ENCODE measurements at regions not wholly inside any gene's neighbourhood (a gene's known extent, or its start where the extent isn't known, plus 50 kb on each side); places are given as distances from the start of the nearest gene placed in this dataset.

DNA sequence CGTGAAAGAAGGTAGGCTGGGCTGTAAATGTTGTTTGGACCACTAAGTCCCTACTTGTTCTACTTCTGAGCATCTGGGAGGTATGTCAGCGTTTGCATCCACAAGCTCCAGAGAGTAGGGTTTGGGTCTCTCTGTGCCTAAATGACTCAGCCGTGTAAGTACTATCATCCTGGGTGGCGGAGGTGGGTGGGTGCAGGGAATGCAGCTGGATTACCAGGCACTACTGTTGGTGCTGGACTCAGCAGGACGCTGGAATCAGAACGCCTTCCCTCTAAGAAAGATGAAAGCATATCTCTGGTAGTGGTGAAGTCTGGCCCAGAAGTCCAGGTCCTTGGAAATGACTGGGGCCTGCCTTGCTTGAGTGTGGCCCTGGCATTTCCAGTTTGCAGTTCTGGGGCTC lies 289.7 kb downstream of the PCNX1 start:
- H3K9me3 Mint-ChIP-seq, result no peaks in the 10 kb centered on the region
- no peak for TF ChIP-seq CTCF (conservative IDR thresholded peaks at IDR 0.05)
- peaks cover 6% of the 10 kb centered on the region for H3K27me3 Mint-ChIP-seq
- H3K36me3 Mint-ChIP-seq, result no peaks in the 10 kb centered on the region
- no peak for DNase-seq (ENCODE audit: extremely low spot score, unreplicated experiment)
- no peak overlapping the region for H3K4me3 Mint-ChIP-seq
- H3K4me1 Mint-ChIP-seq (ENCODE audit: unreplicated experiment), result no peaks in the 10 kb centered on the region
- no peak overlapping the region for H3K27ac Mint-ChIP-seq

GRCh38 chr14:71198687-71199086 lies 291.4 kb downstream of the PCNX1 start:
- no peak for TF ChIP-seq CTCF (conservative IDR thresholded peaks at IDR 0.05)
- Mint-ChIP-seq H3K9me3 (no peaks in the 10 kb centered on the region), H3K4me3 (no peak overlapping the region), H3K27ac (no peak overlapping the region), H3K4me1 (ENCODE audit: unreplicated experiment) (no peaks in the 10 kb centered on the region), H3K36me3 (no peaks in the 10 kb centered on the region), H3K27me3 (peaks cover 6% of the 10 kb centered on the region)
- DNase-seq (ENCODE audit: extremely low spot score, unreplicated experiment), result no peak

- H3K4me1 Mint-ChIP-seq (ENCODE audit: unreplicated experiment), result no peaks in the 10 kb centered on the region
- no peak for DNase-seq (ENCODE audit: extremely low spot score, unreplicated experiment)
- no peak overlapping the region for H3K27ac Mint-ChIP-seq
- no peak for TF ChIP-seq CTCF (conservative IDR thresholded peaks at IDR 0.05)
- peaks cover 6% of the 10 kb centered on the region for H3K27me3 Mint-ChIP-seq
- no peak overlapping the region for H3K4me3 Mint-ChIP-seq
- no peaks in the 10 kb centered on the region for H3K36me3 Mint-ChIP-seq
- peaks cover 9% of the 10 kb centered on the region for H3K9me3 Mint-ChIP-seq
Observed at GRCh38 chr14:71201840-71202239, 294.6 kb downstream of the PCNX1 start.

- H3K4me1 Mint-ChIP-seq (ENCODE audit: unreplicated experiment), result no peaks in the 10 kb centered on the region
- H3K9me3 Mint-ChIP-seq, result peaks cover 9% of the 10 kb centered on the region
- TF ChIP-seq CTCF (conservative IDR thresholded peaks at IDR 0.05), result no peak
- H3K27ac Mint-ChIP-seq, result no peak overlapping the region
- H3K4me3 Mint-ChIP-seq, result no peak overlapping the region
- no peak for DNase-seq (ENCODE audit: extremely low spot score, unreplicated experiment)
- H3K36me3 Mint-ChIP-seq, result no peaks in the 10 kb centered on the region
- peaks cover 5% of the 10 kb centered on the region for H3K27me3 Mint-ChIP-seq
Observed at GRCh38 chr14:71202881-71203280, 295.6 kb downstream of the PCNX1 start.

GRCh38 chr14:71203306-71203705 lies 296.0 kb downstream of the PCNX1 start:
- H3K4me1 Mint-ChIP-seq (ENCODE audit: unreplicated experiment), result no peaks in the 10 kb centered on the region
- peaks cover 9% of the 10 kb centered on the region for H3K9me3 Mint-ChIP-seq
- H3K4me3 Mint-ChIP-seq, result no peak overlapping the region
- peaks cover 3% of the 10 kb centered on the region for H3K27me3 Mint-ChIP-seq
- no peak overlapping the region for H3K27ac Mint-ChIP-seq
- H3K36me3 Mint-ChIP-seq, result no peaks in the 10 kb centered on the region
- DNase-seq (ENCODE audit: extremely low spot score, unreplicated experiment), result no peak
- no peak for TF ChIP-seq CTCF (conservative IDR thresholded peaks at IDR 0.05)

DNA sequence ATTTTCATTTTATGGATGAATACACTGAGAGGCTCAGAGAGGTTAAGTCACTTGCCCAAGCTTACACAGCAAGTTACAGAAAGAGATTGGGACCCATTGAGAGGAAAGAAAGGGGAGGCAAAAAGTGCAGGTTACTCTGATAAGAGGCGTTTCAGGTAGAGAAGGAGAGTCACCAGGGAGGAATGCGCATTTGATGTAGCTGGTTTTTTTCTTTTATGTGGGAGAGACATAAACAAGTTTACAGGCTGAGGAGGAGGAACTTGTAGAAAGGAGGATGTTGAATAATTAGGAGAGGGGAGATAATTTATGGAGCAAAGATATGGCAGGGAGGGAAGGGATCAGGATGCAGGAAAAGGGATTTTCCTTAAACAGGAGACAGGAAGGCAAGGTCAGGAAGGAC lies 297.0 kb downstream of the PCNX1 start:
- Mint-ChIP-seq H3K27ac (no peak overlapping the region), H3K4me1 (ENCODE audit: unreplicated experiment) (no peaks in the 10 kb centered on the region), H3K27me3 (peaks cover 3% of the 10 kb centered on the region), H3K36me3 (no peaks in the 10 kb centered on the region), H3K4me3 (no peak overlapping the region), H3K9me3 (peaks cover 9% of the 10 kb centered on the region)
- DNase-seq (ENCODE audit: extremely low spot score, unreplicated experiment), result no peak
- no peak for TF ChIP-seq CTCF (conservative IDR thresholded peaks at IDR 0.05)

Data from type B pancreatic cell (in vitro differentiated cells).